ENCODE measurements at regions not wholly inside any gene's neighbourhood (a gene's known extent, or its start where the extent isn't known, plus 50 kb on each side); places are given as distances from the start of the nearest gene placed in this dataset.

- TF ChIP-seq CTCF (IDR thresholded peaks at IDR 0.05; ENCODE audit: extremely low read depth, missing control alignments): no peak
- no peak for DNase-seq (ENCODE audit: low spot score)
Observed at GRCh38 chr13:63011996-63012395, 1596.3 kb upstream of the PCDH20 start.

- no peak for TF ChIP-seq CTCF (IDR thresholded peaks at IDR 0.05; ENCODE audit: extremely low read depth, missing control alignments)
- no peak for DNase-seq (ENCODE audit: low spot score)
Observed at GRCh38 chr13:63010072-63010658, 1594.5 kb upstream of the PCDH20 start.

GRCh38 chr13:63005625-63006024 lies 1590.0 kb upstream of the PCDH20 start:
- no peak for DNase-seq (ENCODE audit: low spot score)
- no peak for TF ChIP-seq CTCF (IDR thresholded peaks at IDR 0.05; ENCODE audit: extremely low read depth, missing control alignments)

- no peak for DNase-seq (ENCODE audit: low spot score)
- TF ChIP-seq CTCF (IDR thresholded peaks at IDR 0.05; ENCODE audit: extremely low read depth, missing control alignments): no peak
Observed at GRCh38 chr13:62997696-62998095, 1582.0 kb upstream of the PCDH20 start.

GRCh38 chr13:62997038-62997599 lies 1581.5 kb upstream of the PCDH20 start:
- DNase-seq (ENCODE audit: low spot score): no peak
- no peak for TF ChIP-seq CTCF (IDR thresholded peaks at IDR 0.05; ENCODE audit: extremely low read depth, missing control alignments)

GRCh38 chr13:62973804-62974203 lies 1558.2 kb upstream of the PCDH20 start:
- TF ChIP-seq CTCF (IDR thresholded peaks at IDR 0.05; ENCODE audit: extremely low read depth, missing control alignments): no peak
- no peak for DNase-seq (ENCODE audit: low spot score)

- no peak for DNase-seq (ENCODE audit: low spot score)
- TF ChIP-seq CTCF (IDR thresholded peaks at IDR 0.05; ENCODE audit: extremely low read depth, missing control alignments): no peak
Observed at GRCh38 chr13:62964522-62964921, 1548.9 kb upstream of the PCDH20 start.
